WTC11 (cell line): ENCODE measurements at regions not wholly inside any gene's neighbourhood (a gene's known extent, or its start where the extent isn't known, plus 50 kb on each side); places are given as distances from the start of the nearest gene placed in this dataset.

ENCODE experiments used
- ATAC-seq: fragments of 200-7000 bp; cut with Tn5 transposase; 2 replicates; pipeline ENCODE4 v1.10.0; 2021; ENCODE audit warnings: mild to moderate bottlenecking, moderate library complexity
- CTCF ChIA-PET: fragments of 300-600 bp; sonication (Branson Sonifier 250); formaldehyde crosslinking; loops from one replicate; lab custom pipeline; 2021; ENCODE audit warnings: antibody characterized with exemption; lab: Charles Lee
- POLR2A ChIA-PET: fragments of 350-600 bp; sonication (Branson Sonifier 250); formaldehyde crosslinking; loops from one replicate; lab custom pipeline; 2021; ENCODE audit warnings: antibody characterized with exemption; lab: Charles Lee
- DNase-seq: peaks from one replicate; pipeline ENCODE4 v3.0.0; 2021; ENCODE audit warnings: low spot score
- H3K27ac Mint-ChIP-seq: 2 replicates; pipeline ENCODE4 v1.8.0; 2021; ENCODE audit warnings: mixed read lengths
- H3K27me3 Mint-ChIP-seq: 2 replicates; pipeline ENCODE4 v1.8.0; 2021; ENCODE audit warnings: low read depth, mild to moderate bottlenecking, moderate library complexity, mixed read lengths
- H3K36me3 Mint-ChIP-seq: 2 replicates; pipeline ENCODE4 v1.8.0; 2021; ENCODE audit warnings: mixed read lengths
- H3K4me1 Mint-ChIP-seq: 2 replicates; pipeline ENCODE4 v1.8.0; 2022; ENCODE audit warnings: mixed read lengths
- H3K4me3 Mint-ChIP-seq: 2 replicates; pipeline ENCODE4 v1.8.0; 2021; ENCODE audit warnings: mild to moderate bottlenecking, moderate library complexity, mixed read lengths
- H3K9me3 Mint-ChIP-seq: 2 replicates; pipeline ENCODE4 v1.8.0; 2021; ENCODE audit warnings: mixed read lengths
- ATF6 ChIP-seq: sonication (generic); formaldehyde crosslinking; IDR thresholded peaks from 2 replicates; pipeline ENCODE4 v1.8.1; 2023; ENCODE audit warnings: mild to moderate bottlenecking, missing genetic modification reagents
- ELF4 ChIP-seq: sonication (generic); formaldehyde crosslinking; IDR thresholded peaks from 2 replicates; pipeline ENCODE4 v1.8.1; 2022; ENCODE audit warnings: low read depth, mild to moderate bottlenecking, moderate library complexity, missing genetic modification reagents
- FOXP1 ChIP-seq: sonication (generic); formaldehyde crosslinking; IDR thresholded peaks from 2 replicates; pipeline ENCODE4 v1.8.0; 2022; ENCODE audit warnings: missing genetic modification reagents, mild to moderate bottlenecking, moderate library complexity, borderline replicate concordance
- FOXP4 ChIP-seq: sonication (generic); formaldehyde crosslinking; IDR thresholded peaks from 2 replicates; pipeline ENCODE4 v1.8.0; 2022; ENCODE audit warnings: mild to moderate bottlenecking, missing genetic modification reagents
- HMGXB4 ChIP-seq: sonication (generic); formaldehyde crosslinking; IDR thresholded peaks from 2 replicates; pipeline ENCODE4 v1.8.1; 2023; ENCODE audit warnings: mild to moderate bottlenecking, moderate library complexity, missing genetic modification reagents
- JUN ChIP-seq: sonication (generic); formaldehyde crosslinking; IDR thresholded peaks from 2 replicates; pipeline ENCODE4 v1.8.0; 2023; ENCODE audit warnings: mild to moderate bottlenecking, missing genetic modification reagents
- MAX ChIP-seq: sonication (generic); formaldehyde crosslinking; IDR thresholded peaks from 2 replicates; pipeline ENCODE4 v1.8.0; 2022; ENCODE audit warnings: mild to moderate bottlenecking, missing genetic modification reagents
- MXD4 ChIP-seq: fragments of 250-450 bp; sonication (Bioruptor Pico); IDR thresholded peaks from 2 replicates; pipeline ENCODE4 v1.8.0; 2021; ENCODE audit warnings: mild to moderate bottlenecking, moderate library complexity, borderline replicate concordance
- NFATC4 ChIP-seq: fragments of 250-450 bp; sonication (Bioruptor Pico); IDR thresholded peaks from 2 replicates; pipeline ENCODE4 v1.9.0; 2021; ENCODE audit warnings: mild to moderate bottlenecking
- NR2C2 ChIP-seq: sonication (generic); formaldehyde crosslinking; IDR thresholded peaks from 2 replicates; pipeline ENCODE4 v1.8.0; 2022; ENCODE audit warnings: mild to moderate bottlenecking, missing genetic modification reagents
- PRDM15 ChIP-seq: sonication (generic); formaldehyde crosslinking; IDR thresholded peaks from 2 replicates; pipeline ENCODE4 v1.8.0; 2022; ENCODE audit warnings: missing genetic modification reagents
- PREB ChIP-seq: sonication (generic); formaldehyde crosslinking; IDR thresholded peaks from 2 replicates; pipeline ENCODE4 v1.8.1; 2022; ENCODE audit warnings: mild to moderate bottlenecking, missing genetic modification reagents, moderate library complexity, borderline replicate concordance
- SP1 ChIP-seq: sonication (generic); formaldehyde crosslinking; conservative IDR thresholded peaks from 2 replicates; pipeline ENCODE4 v1.8.1; 2022; ENCODE audit warnings: missing genetic modification reagents
- USF1 ChIP-seq: sonication (generic); formaldehyde crosslinking; IDR thresholded peaks from 2 replicates; pipeline ENCODE4 v1.8.0; 2022; ENCODE audit warnings: mild to moderate bottlenecking, missing genetic modification reagents
- ZNF317 ChIP-seq: sonication (generic); formaldehyde crosslinking; IDR thresholded peaks from 2 replicates; pipeline ENCODE4 v1.8.1; 2023; ENCODE audit warnings: low read depth, mild to moderate bottlenecking, moderate library complexity, missing genetic modification reagents, borderline replicate concordance
- ZNF396 ChIP-seq: fragments of 250-450 bp; sonication (Bioruptor Pico); IDR thresholded peaks from 2 replicates; pipeline ENCODE4 v1.8.0; 2021; ENCODE audit warnings: mild to moderate bottlenecking, moderate library complexity, borderline replicate concordance
- ZNF416 ChIP-seq: fragments of 250-450 bp; sonication (Bioruptor Pico); IDR thresholded peaks from 2 replicates; pipeline ENCODE4 v1.9.0; 2021; ENCODE audit warnings: mild to moderate bottlenecking, inconsistent platforms
- ZNF423 ChIP-seq: fragments of 250-450 bp; sonication (Bioruptor Pico); IDR thresholded peaks from 2 replicates; pipeline ENCODE4 v2.1.2; 2022; ENCODE audit warnings: mild to moderate bottlenecking, moderate library complexity
- ZNF425 ChIP-seq: fragments of 250-450 bp; sonication (Bioruptor Pico); conservative IDR thresholded peaks from 2 replicates; pipeline ENCODE4 v1.9.0; 2021; ENCODE audit warnings: mild to moderate bottlenecking

- ChIA-PET CTCF (interaction anchor here (1.1 to 2.5 kb wide), 4 partner anchors 61 to 284 kb away, joined by 3 to 11 read pairs (median 5); no protein-coding TSS in a partner anchor), POLR2A (interaction anchor here (0.6 kb wide), 1 partner anchor 1029 kb away, joined by 3 read pairs; no protein-coding TSS in a partner anchor)
- peaks cover 16% of the 10 kb centered on the region for H3K4me1 Mint-ChIP-seq
- no peaks in the 10 kb centered on the region; the same call in 1 of the 2 replicates for H3K27me3 Mint-ChIP-seq
- no peaks in the 10 kb centered on the region for H3K9me3 Mint-ChIP-seq
- H3K4me3 Mint-ChIP-seq: no peak overlapping the region
- H3K27ac Mint-ChIP-seq: no peak overlapping the region
- DNase-seq (no peak), ATAC-seq (no peak)
- TF ChIP-seq MAX (CRISPR knock-in tag) (no peak), MXD4 (CRISPR knock-in tag) (no peak), PRDM15 (CRISPR knock-in tag) (no peak), ZNF317 (CRISPR knock-in tag) (no peak), FOXP1 (CRISPR knock-in tag) (no peak), ATF6 (CRISPR knock-in tag) (no peak), USF1 (CRISPR knock-in tag) (no peak), NR2C2 (CRISPR knock-in tag) (no peak), JUN (no peak), ELF4 (no peak)
- H3K36me3 Mint-ChIP-seq: no peaks in the 10 kb centered on the region
Observed at GRCh38 chr10:70986623-70986950, 98.2 kb upstream of the PCBD1 start.

- POLR2A ChIA-PET: no interaction called here
- peaks cover 16% of the 10 kb centered on the region for H3K4me1 Mint-ChIP-seq
- TF ChIP-seq NFATC4 (CRISPR knock-in tag) (no peak), ZNF396 (no peak), PREB (no peak), HMGXB4 (no peak), ZNF423 (CRISPR knock-in tag) (no peak), ELF4 (no peak), USF1 (CRISPR knock-in tag) (no peak), SP1 (CRISPR knock-in tag) (no peak), ZNF425 (CRISPR knock-in tag) (no peak), FOXP4 (CRISPR knock-in tag) (no peak), ZNF416 (no peak)
Observed at GRCh38 chr10:70987396-70988130, 99.2 kb upstream of the PCBD1 start.

More at GRCh38 chr10:70987396-70988130, 99.2 kb upstream of the PCBD1 start:
- ATAC-seq (no peak), DNase-seq (no peak)
- Mint-ChIP-seq H3K27me3 (no peaks in the 10 kb centered on the region; the same call in 1 of the 2 replicates), H3K9me3 (no peaks in the 10 kb centered on the region), H3K4me3 (no peak overlapping the region), H3K27ac (no peak overlapping the region), H3K36me3 (no peaks in the 10 kb centered on the region)
- CTCF ChIA-PET: interaction anchor here (2.5 kb wide), 1 partner anchor 84 kb away, joined by 11 read pairs; no protein-coding TSS in a partner anchor
